Thymus (tissue), 11 donors: ENCODE measurements at regions not wholly inside any gene's neighbourhood (a gene's known extent, or its start where the extent isn't known, plus 50 kb on each side); places are given as distances from the start of the nearest gene placed in this dataset.

Experiments used
- DNase-seq, 9 donors: peaks; one replicate each; pipeline ENCODE4 v3.0.0-alpha.2; 2013; ENCODE audit warnings: low spot score in 9 of 9, low read depth in 6 of 9, missing footprints in 1 of 9
- H3K27ac ChIP-seq, 2 donors: one replicate each; pipeline ENCODE4 v1.5.1; 2013; ENCODE audit warnings: control low read depth in 1 of 2, low read depth in 1 of 2, low read length in 1 of 2, mild to moderate bottlenecking in 1 of 2, moderate library complexity in 1 of 2
- H3K27me3 ChIP-seq, 2 donors: one replicate each; pipeline ENCODE4 v1.5.1; 2013; ENCODE audit warnings: low read length in 1 of 2; ENCODE audit not compliant: control insufficient read depth in 2 of 2, insufficient read depth in 1 of 2
- H3K36me3 ChIP-seq, 2 donors: one replicate each; pipeline ENCODE4 v1.5.1; 2013; ENCODE audit warnings: low read length in 1 of 2, mild to moderate bottlenecking in 1 of 2, moderate library complexity in 1 of 2; ENCODE audit not compliant: control insufficient read depth in 2 of 2, insufficient read depth in 2 of 2
- H3K4me1 ChIP-seq, 2 donors: one replicate each; pipeline ENCODE4 v1.5.1; 2013; ENCODE audit warnings: low read length in 2 of 2; ENCODE audit not compliant: control insufficient read depth in 2 of 2, insufficient read depth in 2 of 2
- H3K4me3 ChIP-seq, 2 donors: one replicate each; pipeline ENCODE4 v1.5.1; 2013; ENCODE audit warnings: low read length in 2 of 2, control low read depth in 1 of 2, mild to moderate bottlenecking in 1 of 2
- H3K9me3 ChIP-seq, 2 donors: one replicate each; pipeline ENCODE4 v1.5.1; 2013; ENCODE audit warnings: low read length in 1 of 2, mild to moderate bottlenecking in 1 of 2; ENCODE audit not compliant: control insufficient read depth in 2 of 2, insufficient read depth in 1 of 2
- WGBS: extraction: QIAGEN DNeasy Blood & Tissue Kit; methylation state at CpG from one replicate; pipeline ENCODE4 v1.1.7; 2013; 5-methylcytosine and 5-hydroxymethylcytosine counted together
- donor health status: healthy.

DNA sequence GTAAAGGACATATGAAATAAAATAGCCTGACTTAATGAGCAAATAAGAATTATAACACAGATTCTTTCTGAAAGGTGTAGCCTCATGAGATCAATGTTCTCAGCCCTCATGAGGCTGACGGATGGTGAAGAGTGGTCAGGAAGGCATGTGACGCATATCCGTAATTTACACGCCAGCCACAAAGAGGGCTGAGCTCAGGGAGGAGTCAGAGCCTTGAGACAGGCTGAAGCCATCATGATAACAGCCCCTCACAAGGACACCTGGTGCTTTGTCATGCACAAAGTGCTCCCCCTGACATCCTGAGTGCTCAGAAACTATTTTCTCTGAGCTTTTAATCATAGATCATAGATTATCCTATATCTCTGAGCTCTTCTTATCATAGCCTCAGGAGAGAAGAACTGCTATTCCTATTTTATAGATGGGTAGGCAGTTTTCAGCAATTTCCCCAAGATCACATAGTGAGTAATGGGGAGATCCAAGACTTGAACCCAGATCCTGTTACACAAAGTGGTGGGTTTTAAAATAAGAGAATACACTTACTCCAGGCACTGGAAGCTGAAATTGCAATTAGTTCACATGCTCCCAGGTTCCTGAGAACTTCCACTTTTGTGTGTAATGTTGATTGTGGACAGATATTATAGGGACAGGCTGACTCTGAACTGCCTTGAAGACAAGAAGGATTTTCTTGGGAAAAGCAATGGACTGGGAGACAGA lies 267.1 kb downstream of the RPLP1 start:
- Histone ChIP-seq H3K27ac (no peak overlapping the region), H3K36me3 (no peaks in the 10 kb centered on the region), H3K4me3 (no peak overlapping the region), H3K4me1 (peaks cover 12 to 38% of the 10 kb centered on the region in 2 donors), H3K27me3 (no peaks in the 10 kb centered on the region), H3K9me3 (no peaks in the 10 kb centered on the region)
- peak in 4 of 9 donors; percentile 19 to 66 (median 34) for DNase-seq
- 19% methylated on average over 4 of the region's 4 CpGs for WGBS

DNA sequence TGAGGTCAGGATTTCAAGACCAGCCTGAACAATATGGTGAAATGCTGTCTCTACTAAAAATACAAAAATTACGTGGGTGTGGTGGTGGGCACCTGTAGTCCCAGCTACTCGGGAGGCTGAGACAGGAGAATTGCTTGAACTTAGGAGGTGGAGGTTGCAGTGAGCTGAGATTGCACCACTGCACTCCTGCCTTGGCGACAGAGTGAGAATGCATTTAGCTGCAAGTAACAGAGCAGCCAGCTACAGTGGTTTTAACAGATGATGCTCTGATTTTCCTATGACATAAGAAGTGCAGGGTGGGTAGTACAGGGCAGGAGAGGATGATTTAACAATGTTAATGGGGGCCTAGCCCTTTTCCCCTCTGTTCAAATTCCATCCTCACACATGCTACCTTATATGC lies 267.9 kb downstream of the RPLP1 start:
- peaks cover 12 to 38% of the 10 kb centered on the region in 2 donors for H3K4me1 ChIP-seq
- WGBS: 97% methylated on average over 3 of the region's 3 CpGs
- no peaks in the 10 kb centered on the region for H3K36me3 ChIP-seq
- no peaks in the 10 kb centered on the region for H3K9me3 ChIP-seq
- no peak for DNase-seq
- no peaks in the 10 kb centered on the region for H3K27me3 ChIP-seq
- no peak overlapping the region for H3K27ac ChIP-seq
- H3K4me3 ChIP-seq: no peak overlapping the region

DNA sequence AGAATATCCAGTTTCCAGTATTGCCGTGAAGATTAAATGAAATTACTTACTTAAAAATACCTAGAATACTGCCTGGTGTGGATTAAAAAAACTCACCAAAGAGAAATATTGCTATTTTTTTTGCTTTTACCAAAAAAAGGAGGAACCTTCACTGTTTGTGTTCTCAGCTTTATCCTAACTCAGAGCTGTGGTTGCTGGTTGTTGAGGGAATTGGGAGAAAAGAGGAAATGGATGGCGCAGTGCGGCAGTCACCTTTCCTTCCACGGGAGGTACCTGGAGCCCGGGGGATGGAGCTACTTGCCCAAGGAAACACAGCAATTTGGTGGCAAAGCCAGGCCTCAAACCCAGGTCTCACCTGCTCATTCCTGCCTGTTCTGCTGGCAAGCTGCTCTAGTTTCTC lies 270.3 kb downstream of the RPLP1 start:
- Histone ChIP-seq H3K27ac (no peak overlapping the region), H3K4me3 (no peak overlapping the region), H3K4me1 (peaks cover 12 to 38% of the 10 kb centered on the region in 2 donors), H3K9me3 (no peaks in the 10 kb centered on the region), H3K36me3 (no peaks in the 10 kb centered on the region), H3K27me3 (no peaks in the 10 kb centered on the region)
- 56% methylated on average over 5 of the region's 5 CpGs for WGBS
- DNase-seq: no peak

DNA sequence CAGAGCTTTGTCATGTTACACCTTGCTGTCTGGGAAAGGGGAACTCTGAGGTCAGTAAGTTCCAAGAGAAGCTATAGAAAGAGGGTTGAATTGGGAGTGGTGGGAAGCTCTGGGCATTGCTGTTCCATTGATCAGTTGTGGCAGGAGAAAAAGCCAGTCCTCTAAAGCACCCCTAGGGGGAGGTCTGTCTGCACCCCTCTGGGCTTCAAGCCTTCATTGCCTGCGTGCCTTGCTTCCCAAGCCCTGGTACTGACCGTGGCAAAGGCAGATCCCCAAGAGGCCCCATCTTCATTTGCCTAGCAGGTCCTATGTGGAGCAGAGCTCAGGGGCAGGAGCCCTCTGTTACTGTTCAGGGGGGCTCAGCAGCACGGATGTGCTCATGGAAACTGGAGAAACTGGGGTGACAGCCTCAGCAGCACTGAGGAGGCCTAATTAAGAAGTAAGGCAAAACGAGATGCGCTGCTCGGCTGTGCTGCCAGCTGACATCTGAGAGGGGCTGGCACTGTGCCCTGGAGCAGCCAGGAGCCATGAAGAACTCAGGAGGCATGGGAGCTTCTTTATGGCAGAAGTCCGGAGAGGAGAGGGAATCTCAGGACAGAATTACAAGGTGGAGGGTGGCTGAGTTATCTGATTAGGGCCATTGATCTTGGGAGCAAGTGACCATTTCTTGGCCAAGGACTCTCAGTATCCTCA lies 270.9 kb downstream of the RPLP1 start:
- Histone ChIP-seq H3K9me3 (no peaks in the 10 kb centered on the region), H3K4me3 (no peak overlapping the region), H3K27ac (no peak overlapping the region), H3K36me3 (no peaks in the 10 kb centered on the region), H3K27me3 (no peaks in the 10 kb centered on the region), H3K4me1 (peaks cover 12 to 38% of the 10 kb centered on the region in 2 donors)
- WGBS: 95% methylated on average over 7 of the region's 7 CpGs
- no peak for DNase-seq

DNA sequence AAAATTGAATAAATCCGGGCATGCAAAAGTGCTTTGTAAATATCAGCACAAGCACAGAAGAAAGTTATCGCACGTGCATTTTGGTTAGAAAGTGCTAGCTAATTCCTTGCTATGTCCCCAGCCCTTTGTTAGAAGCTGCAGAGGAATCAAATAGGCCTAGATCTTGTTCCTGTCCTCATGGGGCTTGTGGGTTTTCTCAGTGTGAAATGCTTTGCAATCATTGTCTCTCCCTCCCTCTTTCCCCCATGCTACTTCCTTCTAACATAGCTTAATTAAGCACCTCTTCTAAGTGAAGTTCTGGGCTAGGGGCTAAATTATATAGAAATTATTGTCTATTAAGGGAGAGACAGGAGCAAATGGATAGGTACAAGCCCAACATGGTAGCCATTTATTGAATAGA lies 271.7 kb downstream of the RPLP1 start:
- H3K9me3 ChIP-seq: no peaks in the 10 kb centered on the region
- no peak overlapping the region for H3K27ac ChIP-seq
- DNase-seq: no peak
- 98% methylated on average over 3 of the region's 3 CpGs for WGBS
- H3K4me1 ChIP-seq: peaks cover 7 to 32% of the 10 kb centered on the region in 2 donors
- H3K27me3 ChIP-seq: no peaks in the 10 kb centered on the region
- H3K4me3 ChIP-seq: no peak overlapping the region
- H3K36me3 ChIP-seq: no peaks in the 10 kb centered on the region

DNA sequence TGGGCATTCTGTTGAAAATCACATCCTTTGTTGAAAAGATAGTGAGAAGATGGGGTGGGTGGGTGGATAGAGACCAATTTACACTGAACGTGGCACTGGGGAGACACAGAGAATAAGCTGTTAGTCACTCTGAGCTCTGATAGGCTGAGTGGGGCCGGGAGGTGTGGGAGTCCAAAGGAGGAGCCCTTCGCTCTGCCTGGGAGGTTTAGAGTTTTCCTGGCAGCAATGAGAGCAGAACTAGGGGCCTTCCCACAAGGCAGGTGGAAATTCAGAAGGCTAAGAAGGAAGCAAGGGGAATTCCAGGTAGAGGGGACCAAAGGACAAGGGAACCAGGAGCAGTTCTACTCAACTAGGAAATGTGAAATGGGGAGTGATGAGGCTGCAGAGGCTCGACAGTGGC lies 272.7 kb downstream of the RPLP1 start:
- Histone ChIP-seq H3K4me1 (peaks cover 7 to 25% of the 10 kb centered on the region in 2 donors), H3K4me3 (no peak overlapping the region), H3K36me3 (no peaks in the 10 kb centered on the region), H3K27ac (no peak overlapping the region), H3K9me3 (no peaks in the 10 kb centered on the region), H3K27me3 (no peaks in the 10 kb centered on the region)
- DNase-seq: no peak
- 94% methylated on average over 4 of the region's 4 CpGs for WGBS

DNA sequence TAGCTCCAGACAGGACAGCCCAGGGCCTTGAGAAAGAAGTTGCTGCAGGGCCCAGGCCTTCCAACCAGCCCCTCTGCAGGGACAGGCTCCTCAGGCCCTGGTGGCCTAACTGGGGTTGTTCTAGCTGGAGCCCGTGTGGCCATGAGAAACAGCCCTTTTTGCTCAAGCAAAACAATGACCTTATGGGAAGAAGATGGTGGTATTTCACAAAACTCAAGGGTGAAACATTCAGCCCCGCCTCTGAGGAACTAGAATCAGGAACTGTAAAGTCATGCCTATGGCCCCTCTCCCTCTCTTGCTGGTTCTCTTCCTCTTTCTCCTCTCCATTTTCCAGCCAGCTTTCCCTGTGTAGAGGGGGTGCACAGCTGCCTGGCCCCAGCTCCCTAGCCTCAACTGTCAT lies 273.3 kb downstream of the RPLP1 start:
- Histone ChIP-seq H3K9me3 (no peaks in the 10 kb centered on the region), H3K4me1 (peaks cover 7 to 23% of the 10 kb centered on the region in 2 donors), H3K27me3 (no peaks in the 10 kb centered on the region), H3K4me3 (no peak overlapping the region), H3K36me3 (no peaks in the 10 kb centered on the region), H3K27ac (peak overlapping the region in 1 of 2 donors; percentile 20)
- no peak for DNase-seq
- WGBS: 78% methylated on average over 2 of the region's 2 CpGs

DNA sequence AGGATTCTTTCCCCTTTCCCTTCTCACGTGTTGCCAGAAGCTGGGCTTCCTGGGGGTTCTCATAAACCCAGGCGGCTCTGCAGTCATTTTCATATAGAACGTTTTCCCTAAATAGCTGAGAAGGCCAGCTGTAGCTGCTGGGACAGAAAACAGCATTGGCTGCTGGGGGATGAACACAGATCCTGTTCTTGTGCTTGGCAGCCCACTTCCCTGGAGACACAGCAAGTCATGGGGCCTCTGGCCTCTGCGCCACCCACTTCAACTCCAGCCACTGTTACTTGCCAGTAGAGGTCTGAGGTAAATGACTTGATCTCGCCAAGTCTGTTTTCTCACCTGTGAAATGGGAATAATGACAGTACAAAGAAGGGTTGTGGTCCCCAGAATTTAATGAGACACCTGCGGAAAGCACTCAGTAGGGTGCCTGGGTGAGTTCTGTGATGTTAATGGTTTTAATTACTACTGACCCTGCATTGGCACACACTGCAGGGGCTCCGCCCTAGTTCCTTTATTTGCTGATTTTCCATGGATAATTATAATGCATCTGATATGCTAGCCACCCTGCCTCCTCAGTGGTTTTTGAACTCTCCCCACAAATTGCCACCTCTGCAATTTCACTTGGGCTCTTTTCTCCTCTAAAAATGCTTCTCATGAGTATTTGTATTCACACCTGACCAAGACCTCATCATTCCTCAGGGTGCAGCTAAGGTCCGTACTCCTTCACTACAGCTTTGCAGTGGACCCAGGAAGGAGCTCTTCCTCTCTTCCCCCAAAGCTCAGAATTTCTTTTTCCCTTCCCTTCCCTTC lies 274.7 kb downstream of the RPLP1 start:
- no peak for DNase-seq
- H3K27me3 ChIP-seq: no peaks in the 10 kb centered on the region
- H3K36me3 ChIP-seq: no peaks in the 10 kb centered on the region
- no peaks in the 10 kb centered on the region for H3K9me3 ChIP-seq
- peaks cover 0 to 12% of the 10 kb centered on the region in 2 donors for H3K4me1 ChIP-seq
- no peak overlapping the region for H3K4me3 ChIP-seq
- WGBS: 98% methylated on average over 8 of the region's 8 CpGs
- no peak overlapping the region for H3K27ac ChIP-seq
